ENCODE measurements at regions not wholly inside any gene's neighbourhood (a gene's known extent, or its start where the extent isn't known, plus 50 kb on each side); places are given as distances from the start of the nearest gene placed in this dataset.

DNA sequence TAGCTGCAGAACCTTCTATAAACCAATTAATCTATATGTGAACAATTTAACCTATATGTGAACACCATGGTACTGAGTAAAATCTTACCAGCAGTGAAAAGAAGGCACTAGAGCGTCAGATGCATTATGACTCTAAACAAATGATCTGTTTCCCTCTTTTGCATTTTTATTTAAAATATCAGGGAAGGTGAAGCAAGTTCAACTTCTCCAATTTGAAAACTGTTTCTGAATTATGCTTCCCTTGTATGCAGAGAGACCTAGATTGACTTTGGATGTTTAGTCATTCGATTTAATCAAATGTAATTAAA, 80.9 kb downstream of the DAD1 start:
- TF ChIP-seq, protein P1, sequence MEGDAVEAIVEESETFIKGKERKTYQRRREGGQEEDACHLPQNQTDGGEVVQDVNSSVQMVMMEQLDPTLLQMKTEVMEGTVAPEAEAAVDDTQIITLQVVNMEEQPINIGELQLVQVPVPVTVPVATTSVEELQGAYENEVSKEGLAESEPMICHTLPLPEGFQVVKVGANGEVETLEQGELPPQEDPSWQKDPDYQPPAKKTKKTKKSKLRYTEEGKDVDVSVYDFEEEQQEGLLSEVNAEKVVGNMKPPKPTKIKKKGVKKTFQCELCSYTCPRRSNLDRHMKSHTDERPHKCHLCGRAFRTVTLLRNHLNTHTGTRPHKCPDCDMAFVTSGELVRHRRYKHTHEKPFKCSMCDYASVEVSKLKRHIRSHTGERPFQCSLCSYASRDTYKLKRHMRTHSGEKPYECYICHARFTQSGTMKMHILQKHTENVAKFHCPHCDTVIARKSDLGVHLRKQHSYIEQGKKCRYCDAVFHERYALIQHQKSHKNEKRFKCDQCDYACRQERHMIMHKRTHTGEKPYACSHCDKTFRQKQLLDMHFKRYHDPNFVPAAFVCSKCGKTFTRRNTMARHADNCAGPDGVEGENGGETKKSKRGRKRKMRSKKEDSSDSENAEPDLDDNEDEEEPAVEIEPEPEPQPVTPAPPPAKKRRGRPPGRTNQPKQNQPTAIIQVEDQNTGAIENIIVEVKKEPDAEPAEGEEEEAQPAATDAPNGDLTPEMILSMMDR (conservative IDR thresholded peaks at IDR 0.05; ENCODE audit: low read depth, low read length), result no peak
- no peak for DNase-seq (ENCODE audit: low read depth)
- no peak overlapping the region for H3K4me3 ChIP-seq (ENCODE audit: low read depth, low read length)

GRCh38 chr14:22506778-22507351, 82.2 kb downstream of the DAD1 start:
- no peak for DNase-seq (ENCODE audit: low read depth)
- H3K4me3 ChIP-seq (ENCODE audit: low read depth, low read length), result no peak overlapping the region
- TF ChIP-seq, protein P1 (conservative IDR thresholded peaks at IDR 0.05; ENCODE audit: low read depth, low read length), result no peak

DNA sequence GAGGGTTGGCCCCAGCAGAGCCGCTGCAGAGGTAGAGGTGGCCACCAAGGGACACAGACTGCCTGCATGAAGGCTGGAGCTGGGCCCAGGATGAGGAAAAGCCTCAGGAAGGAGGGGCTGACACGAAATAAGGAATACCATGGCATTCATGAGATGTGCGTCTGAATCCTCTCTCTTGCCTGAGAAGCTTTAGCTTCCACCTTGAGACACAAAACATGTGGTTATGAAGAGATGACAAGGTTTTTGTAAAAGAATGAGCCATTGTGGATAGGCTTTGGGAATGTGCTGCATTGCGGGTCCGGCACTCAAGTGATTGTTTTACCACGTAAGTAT, 82.7 kb downstream of the DAD1 start:
- TF ChIP-seq, protein P1 (conservative IDR thresholded peaks at IDR 0.05; ENCODE audit: low read depth, low read length), result no peak
- DNase-seq (ENCODE audit: low read depth), result no peak
- no peak overlapping the region for H3K4me3 ChIP-seq (ENCODE audit: low read depth, low read length)

GRCh38 chr14:22505697-22506377, 83.2 kb downstream of the DAD1 start:
- TF ChIP-seq, protein P1 (conservative IDR thresholded peaks at IDR 0.05; ENCODE audit: low read depth, low read length), result no peak
- H3K4me3 ChIP-seq (ENCODE audit: low read depth, low read length), result no peak overlapping the region
- no peak for DNase-seq (ENCODE audit: low read depth)

GRCh38 chr14:22505309-22505696, 83.7 kb downstream of the DAD1 start:
- TF ChIP-seq, protein P1 (conservative IDR thresholded peaks at IDR 0.05; ENCODE audit: low read depth, low read length), result no peak
- DNase-seq (ENCODE audit: low read depth), result no peak
- H3K4me3 ChIP-seq (ENCODE audit: low read depth, low read length), result no peak overlapping the region

GRCh38 chr14:22502551-22502950, 86.5 kb downstream of the DAD1 start:
- TF ChIP-seq, protein P1 (conservative IDR thresholded peaks at IDR 0.05; ENCODE audit: low read depth, low read length), result no peak
- H3K4me3 ChIP-seq (ENCODE audit: low read depth, low read length), result no peak overlapping the region
- DNase-seq (ENCODE audit: low read depth), result no peak

GRCh38 chr14:22502007-22502406, 87.0 kb downstream of the DAD1 start:
- no peak overlapping the region for H3K4me3 ChIP-seq (ENCODE audit: low read depth, low read length)
- TF ChIP-seq, protein P1 (conservative IDR thresholded peaks at IDR 0.05; ENCODE audit: low read depth, low read length), result no peak
- DNase-seq (ENCODE audit: low read depth), result no peak

All from choroid plexus epithelial cell (primary cell).